ENCODE measurements at regions not wholly inside any gene's neighbourhood (a gene's known extent, or its start where the extent isn't known, plus 50 kb on each side); places are given as distances from the start of the nearest gene placed in this dataset.

GRCh38 chr10:88063861-88064557 is 200.6 kb downstream of the PTEN start:
- DNase-seq (ENCODE audit: low read depth in 1 of 2, low spot score in 1 of 2), result no peak
- TF ChIP-seq JUND (IDR thresholded peaks at IDR 0.05; ENCODE audit: low read depth), result no peak
- in situ Hi-C loops (cut with HindIII; ENCODE audit: low pct_unique_long_range_greater_than_20kb, low sequenced_read_pairs), result no loop called here

GRCh38 chr10:88064608-88065382 is 201.4 kb downstream of the PTEN start:
- DNase-seq (ENCODE audit: low read depth in 1 of 2, low spot score in 1 of 2), result no peak
- in situ Hi-C loops (cut with HindIII; ENCODE audit: low pct_unique_long_range_greater_than_20kb, low sequenced_read_pairs), result no loop called here
- no peak for TF ChIP-seq JUND (IDR thresholded peaks at IDR 0.05; ENCODE audit: low read depth)

- DNase-seq (ENCODE audit: low read depth in 1 of 2, low spot score in 1 of 2), result no peak
- in situ Hi-C loops (cut with HindIII; ENCODE audit: low pct_unique_long_range_greater_than_20kb, low sequenced_read_pairs), result no loop called here
- TF ChIP-seq JUND (IDR thresholded peaks at IDR 0.05; ENCODE audit: low read depth), result no peak
These were observed 202.1 kb downstream of the PTEN start for GRCh38 chr10:88065383-88066049.

- in situ Hi-C loops (cut with HindIII; ENCODE audit: low pct_unique_long_range_greater_than_20kb, low sequenced_read_pairs), result no loop called here
- TF ChIP-seq JUND (IDR thresholded peaks at IDR 0.05; ENCODE audit: low read depth), result no peak
- DNase-seq (ENCODE audit: low read depth in 1 of 2, low spot score in 1 of 2), result no peak
These were observed 202.9 kb downstream of the PTEN start for GRCh38 chr10:88066319-88066718.

- no peak for DNase-seq (ENCODE audit: low read depth in 1 of 2, low spot score in 1 of 2)
- in situ Hi-C loops (cut with HindIII; ENCODE audit: low pct_unique_long_range_greater_than_20kb, low sequenced_read_pairs), result no loop called here
- TF ChIP-seq JUND (IDR thresholded peaks at IDR 0.05; ENCODE audit: low read depth), result no peak
These were observed 203.5 kb downstream of the PTEN start for GRCh38 chr10:88066876-88067275.

- DNase-seq (ENCODE audit: low read depth in 1 of 2, low spot score in 1 of 2), result no peak
- no peak for TF ChIP-seq JUND (IDR thresholded peaks at IDR 0.05; ENCODE audit: low read depth)
- in situ Hi-C loops (cut with HindIII; ENCODE audit: low pct_unique_long_range_greater_than_20kb, low sequenced_read_pairs), result no loop called here
These were observed 204.3 kb downstream of the PTEN start for GRCh38 chr10:88067737-88068136.

- in situ Hi-C loops (cut with HindIII; ENCODE audit: low pct_unique_long_range_greater_than_20kb, low sequenced_read_pairs), result no loop called here
- TF ChIP-seq JUND (IDR thresholded peaks at IDR 0.05; ENCODE audit: low read depth), result no peak
- DNase-seq (ENCODE audit: low read depth in 1 of 2, low spot score in 1 of 2), result no peak
These were observed 205.9 kb downstream of the PTEN start for GRCh38 chr10:88069338-88069737.

GRCh38 chr10:88070080-88070880 is 206.9 kb downstream of the PTEN start:
- no peak for TF ChIP-seq JUND (IDR thresholded peaks at IDR 0.05; ENCODE audit: low read depth)
- DNase-seq (ENCODE audit: low read depth in 1 of 2, low spot score in 1 of 2), result no peak
- in situ Hi-C loops (cut with HindIII; ENCODE audit: low pct_unique_long_range_greater_than_20kb, low sequenced_read_pairs), result no loop called here

- DNase-seq (ENCODE audit: low read depth in 1 of 2, low spot score in 1 of 2), result no peak
- no peak for TF ChIP-seq JUND (IDR thresholded peaks at IDR 0.05; ENCODE audit: low read depth)
- in situ Hi-C loops (cut with HindIII; ENCODE audit: low pct_unique_long_range_greater_than_20kb, low sequenced_read_pairs), result no loop called here
These were observed 208.5 kb downstream of the PTEN start for GRCh38 chr10:88071879-88072278.

- in situ Hi-C loops (cut with HindIII; ENCODE audit: low pct_unique_long_range_greater_than_20kb, low sequenced_read_pairs), result no loop called here
- no peak for TF ChIP-seq JUND (IDR thresholded peaks at IDR 0.05; ENCODE audit: low read depth)
- DNase-seq (ENCODE audit: low read depth in 1 of 2, low spot score in 1 of 2), result no peak
These were observed 210.3 kb downstream of the PTEN start for GRCh38 chr10:88073682-88074081.

- TF ChIP-seq JUND (IDR thresholded peaks at IDR 0.05; ENCODE audit: low read depth), result no peak
- no peak for DNase-seq (ENCODE audit: low read depth in 1 of 2, low spot score in 1 of 2)
- in situ Hi-C loops (cut with HindIII; ENCODE audit: low pct_unique_long_range_greater_than_20kb, low sequenced_read_pairs), result no loop called here
These were observed 211.5 kb downstream of the PTEN start for GRCh38 chr10:88074971-88075370.

Data from T47D (cell line).